Motor neuron (in vitro differentiated cells): ENCODE measurements at regions not wholly inside any gene's neighbourhood (a gene's known extent, or its start where the extent isn't known, plus 50 kb on each side); places are given as distances from the start of the nearest gene placed in this dataset.

Experiments
- ATAC-seq, 8 experiments: fragments of 200-7000 bp; cut with Tn5 transposase; replicated peaks in 6 of 8; 2 replicates each; pipeline ENCODE4 v1.8.0; 2021; ENCODE audit warnings: mild to moderate bottlenecking in 8 of 8, moderate library complexity in 8 of 8
- H3K27ac ChIP-seq, 2 donors: fragments of 250-450 bp; sonication (Bioruptor Pico); 2 replicates each; pipeline ENCODE4 v1.9.0; 2021; ENCODE audit warnings: antibody characterized with exemption in 2 of 2, mild to moderate bottlenecking in 2 of 2, moderate library complexity in 1 of 2
- H3K4me1 ChIP-seq, 2 donors: fragments of 250-450 bp; sonication (Bioruptor Pico); replicated peaks in 1 of 2; 2 replicates each; pipeline ENCODE4 v1.6.1; 2021; ENCODE audit warnings: antibody characterized with exemption in 2 of 2, mild to moderate bottlenecking in 2 of 2, moderate library complexity in 1 of 2
- H3K4me3 ChIP-seq, 5 donors: fragments of 250-450 bp; sonication (Bioruptor Pico); 2 replicates each; pipeline ENCODE4 v1.9.0; 2021; ENCODE audit warnings: antibody characterized with exemption in 5 of 5, mild to moderate bottlenecking in 5 of 5, moderate library complexity in 4 of 5
- WGBS, 10 experiments: fragments of 450-650 bp; shearing (Covaris generic); methylation state at CpG; one replicate each; pipeline ENCODE4 v1.0.0; 2022; 5-methylcytosine and 5-hydroxymethylcytosine counted together
- in situ Hi-C, 9 experiments: fragments of 400-800 bp; cut with MboI; loops; one replicate each; pipeline ENCODE4 v1.15.0; 2021; ENCODE audit warnings: low sequenced_read_pairs in 9 of 9, low pct_unique_long_range_greater_than_20kb in 2 of 9; ENCODE audit not compliant: unreplicated experiment in 9 of 9

GRCh38 chr14:101020834-101021370 is 117.4 kb upstream of the RTL1 start:
- Histone ChIP-seq H3K4me3 (no peak overlapping the region), H3K4me1 (no peaks in the 10 kb centered on the region), H3K27ac (no peak overlapping the region)
- in situ Hi-C loops = no loop called here
- ATAC-seq = no peak
- WGBS, 10 experiments = 17 to 100% (median 73%) methylated on average over 1 to 6 of the region's 7 CpGs; no CpG with 5 or more reads in 2 of the 10 experiments

- no peak overlapping the region for H3K27ac ChIP-seq
- H3K4me1 ChIP-seq = no peaks in the 10 kb centered on the region
- in situ Hi-C loops = no loop called here
- 17 to 90% (median 60%) methylated on average over 1 to 6 of the region's 8 CpGs; no CpG with 5 or more reads in 1 of the 10 experiments for WGBS, 10 experiments
- H3K4me3 ChIP-seq = no peak overlapping the region
- no peak for ATAC-seq
Observed at GRCh38 chr14:101022121-101022520, 118.6 kb upstream of the RTL1 start.

GRCh38 chr14:101022916-101023435 is 119.5 kb upstream of the RTL1 start:
- Histone ChIP-seq H3K4me3 (no peak overlapping the region), H3K4me1 (no peaks in the 10 kb centered on the region), H3K27ac (no peak overlapping the region)
- in situ Hi-C loops = no loop called here
- WGBS, 10 experiments = 40 to 100% (median 83%) methylated on average over 1 to 7 of the region's 15 CpGs; no CpG with 5 or more reads in 3 of the 10 experiments
- no peak for ATAC-seq

GRCh38 chr14:101024686-101025085 is 121.2 kb upstream of the RTL1 start:
- no peak for ATAC-seq
- in situ Hi-C loops = no loop called here
- H3K4me3 ChIP-seq = no peak overlapping the region
- no peak overlapping the region for H3K27ac ChIP-seq
- H3K4me1 ChIP-seq = no peaks in the 10 kb centered on the region
- 40 to 100% (median 80%) methylated on average over 1 to 9 of the region's 11 CpGs; no CpG with 5 or more reads in 1 of the 10 experiments for WGBS, 10 experiments

- Histone ChIP-seq H3K27ac (no peak overlapping the region), H3K4me1 (no peaks in the 10 kb centered on the region), H3K4me3 (no peak overlapping the region)
- in situ Hi-C loops = no loop called here
- ATAC-seq = no peak
- WGBS, 10 experiments = 17 to 100% (median 92%) methylated on average over 1 to 8 of the region's 8 CpGs; no CpG with 5 or more reads in 2 of the 10 experiments
Observed at GRCh38 chr14:101025131-101025530, 121.6 kb upstream of the RTL1 start.

- no peaks in the 10 kb centered on the region for H3K4me1 ChIP-seq
- no peak for ATAC-seq
- 78 to 100% (median 92%) methylated on average over 1 to 11 of the region's 19 CpGs; no CpG with 5 or more reads in 3 of the 10 experiments for WGBS, 10 experiments
- no peak overlapping the region for H3K27ac ChIP-seq
- in situ Hi-C loops = no loop called here
- H3K4me3 ChIP-seq = no peak overlapping the region
Observed at GRCh38 chr14:101025696-101026095, 122.2 kb upstream of the RTL1 start.

GRCh38 chr14:101026341-101026740 is 122.8 kb upstream of the RTL1 start:
- ATAC-seq = no peak
- H3K27ac ChIP-seq = no peak overlapping the region
- no peak overlapping the region for H3K4me3 ChIP-seq
- 57 to 100% (median 96%) methylated on average over 1 to 2 of the region's 7 CpGs; no CpG with 5 or more reads in 6 of the 10 experiments for WGBS, 10 experiments
- H3K4me1 ChIP-seq = no peaks in the 10 kb centered on the region
- in situ Hi-C loops = no loop called here

- Histone ChIP-seq H3K4me3 (no peak overlapping the region), H3K27ac (no peak overlapping the region), H3K4me1 (no peaks in the 10 kb centered on the region)
- ATAC-seq = no peak
- WGBS, 10 experiments = 41 to 100% (median 93%) methylated on average over 1 to 9 of the region's 10 CpGs; no CpG with 5 or more reads in 6 of the 10 experiments
- in situ Hi-C loops = no loop called here
Observed at GRCh38 chr14:101027291-101027690, 123.8 kb upstream of the RTL1 start.

GRCh38 chr14:101027966-101028365 is 124.4 kb upstream of the RTL1 start:
- Histone ChIP-seq H3K4me3 (no peak overlapping the region), H3K27ac (no peak overlapping the region), H3K4me1 (no peaks in the 10 kb centered on the region)
- WGBS, 10 experiments = 92 to 97% (median 95%) methylated on average over 3 to 5 of the region's 5 CpGs; no CpG with 5 or more reads in 6 of the 10 experiments
- in situ Hi-C loops = no loop called here
- no peak for ATAC-seq

GRCh38 chr14:101028971-101029667 is 125.6 kb upstream of the RTL1 start:
- Histone ChIP-seq H3K27ac (no peak overlapping the region), H3K4me1 (no peaks in the 10 kb centered on the region), H3K4me3 (no peak overlapping the region)
- in situ Hi-C loops = no loop called here
- 60 to 100% (median 94%) methylated on average over 1 to 12 of the region's 20 CpGs; no CpG with 5 or more reads in 1 of the 10 experiments for WGBS, 10 experiments
- no peak for ATAC-seq

- no peak overlapping the region for H3K27ac ChIP-seq
- H3K4me3 ChIP-seq = no peak overlapping the region
- H3K4me1 ChIP-seq = no peaks in the 10 kb centered on the region
- WGBS, 10 experiments = 57 to 95% (median 88%) methylated on average over 2 to 15 of the region's 25 CpGs; no CpG with 5 or more reads in 1 of the 10 experiments
- in situ Hi-C loops = no loop called here
- no peak for ATAC-seq
Observed at GRCh38 chr14:101029668-101030290, 126.3 kb upstream of the RTL1 start.

GRCh38 chr14:101030586-101030985 is 127.1 kb upstream of the RTL1 start:
- no peak for ATAC-seq
- Histone ChIP-seq H3K4me3 (no peak overlapping the region), H3K4me1 (no peaks in the 10 kb centered on the region), H3K27ac (no peak overlapping the region)
- in situ Hi-C loops = no loop called here
- 69 to 100% (median 94%) methylated on average over 1 to 9 of the region's 14 CpGs; no CpG with 5 or more reads in 5 of the 10 experiments for WGBS, 10 experiments

GRCh38 chr14:101031186-101031585 is 127.7 kb upstream of the RTL1 start:
- 70 to 100% (median 90%) methylated on average over 1 to 6 of the region's 14 CpGs; no CpG with 5 or more reads in 4 of the 10 experiments for WGBS, 10 experiments
- Histone ChIP-seq H3K4me1 (no peaks in the 10 kb centered on the region), H3K27ac (no peak overlapping the region), H3K4me3 (no peak overlapping the region)
- in situ Hi-C loops = no loop called here
- ATAC-seq = no peak
